GM20000 (cell line): ENCODE measurements at regions not wholly inside any gene's neighbourhood (a gene's known extent, or its start where the extent isn't known, plus 50 kb on each side); places are given as distances from the start of the nearest gene placed in this dataset.
"Not testable (repeated sequence)": the region's sequence is repeated elsewhere in the genome, so short reads cannot be mapped to it uniquely, and the experiment has no call there.

Source experiments
- DNase-seq: peaks from one replicate; pipeline ENCODE4 v3.0.0; 2012; ENCODE audit warnings: low spot score
- TF ChIP-seq, protein P1 (sequence below): IDR thresholded peaks from 2 replicates; pipeline ENCODE4 v1.5.1; 2012; ENCODE audit warnings: mild to moderate bottlenecking, control low read depth; ENCODE audit errors: extremely low read depth, missing control alignments

DNA sequence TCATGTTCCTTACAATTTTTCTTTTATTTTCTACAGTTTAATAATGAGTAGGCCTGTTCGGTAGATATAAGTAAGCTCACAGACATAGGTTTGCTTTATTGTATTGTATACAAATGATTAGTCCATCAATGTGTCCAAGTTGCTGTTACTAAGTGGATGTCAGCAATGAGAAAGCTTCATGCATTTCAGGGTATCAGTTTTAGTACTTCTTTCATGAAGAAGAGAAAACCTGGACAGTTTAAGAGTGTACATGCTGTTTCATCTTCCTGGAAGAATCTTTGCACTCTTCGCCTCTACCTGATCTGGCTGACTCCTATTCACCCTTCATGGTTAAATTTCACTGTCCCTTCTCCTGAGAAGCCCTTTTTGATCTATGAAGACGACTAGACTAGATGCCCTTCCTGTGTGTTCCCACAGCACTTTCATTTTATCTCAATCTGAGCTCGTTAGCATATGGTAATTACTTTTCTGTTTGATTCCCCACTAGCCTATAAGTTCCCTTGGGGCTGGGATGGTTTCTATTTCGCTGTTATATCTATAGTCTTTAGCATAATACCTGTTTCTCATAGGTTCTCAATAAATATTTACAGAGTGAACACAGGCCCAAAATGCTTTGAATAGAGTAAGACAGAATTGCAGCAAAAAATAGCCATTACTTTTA lies 70.7 kb downstream of the CETN3 start:
- DNase-seq: peak; percentile 38
- TF ChIP-seq, protein P1, sequence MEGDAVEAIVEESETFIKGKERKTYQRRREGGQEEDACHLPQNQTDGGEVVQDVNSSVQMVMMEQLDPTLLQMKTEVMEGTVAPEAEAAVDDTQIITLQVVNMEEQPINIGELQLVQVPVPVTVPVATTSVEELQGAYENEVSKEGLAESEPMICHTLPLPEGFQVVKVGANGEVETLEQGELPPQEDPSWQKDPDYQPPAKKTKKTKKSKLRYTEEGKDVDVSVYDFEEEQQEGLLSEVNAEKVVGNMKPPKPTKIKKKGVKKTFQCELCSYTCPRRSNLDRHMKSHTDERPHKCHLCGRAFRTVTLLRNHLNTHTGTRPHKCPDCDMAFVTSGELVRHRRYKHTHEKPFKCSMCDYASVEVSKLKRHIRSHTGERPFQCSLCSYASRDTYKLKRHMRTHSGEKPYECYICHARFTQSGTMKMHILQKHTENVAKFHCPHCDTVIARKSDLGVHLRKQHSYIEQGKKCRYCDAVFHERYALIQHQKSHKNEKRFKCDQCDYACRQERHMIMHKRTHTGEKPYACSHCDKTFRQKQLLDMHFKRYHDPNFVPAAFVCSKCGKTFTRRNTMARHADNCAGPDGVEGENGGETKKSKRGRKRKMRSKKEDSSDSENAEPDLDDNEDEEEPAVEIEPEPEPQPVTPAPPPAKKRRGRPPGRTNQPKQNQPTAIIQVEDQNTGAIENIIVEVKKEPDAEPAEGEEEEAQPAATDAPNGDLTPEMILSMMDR: no peak

DNA sequence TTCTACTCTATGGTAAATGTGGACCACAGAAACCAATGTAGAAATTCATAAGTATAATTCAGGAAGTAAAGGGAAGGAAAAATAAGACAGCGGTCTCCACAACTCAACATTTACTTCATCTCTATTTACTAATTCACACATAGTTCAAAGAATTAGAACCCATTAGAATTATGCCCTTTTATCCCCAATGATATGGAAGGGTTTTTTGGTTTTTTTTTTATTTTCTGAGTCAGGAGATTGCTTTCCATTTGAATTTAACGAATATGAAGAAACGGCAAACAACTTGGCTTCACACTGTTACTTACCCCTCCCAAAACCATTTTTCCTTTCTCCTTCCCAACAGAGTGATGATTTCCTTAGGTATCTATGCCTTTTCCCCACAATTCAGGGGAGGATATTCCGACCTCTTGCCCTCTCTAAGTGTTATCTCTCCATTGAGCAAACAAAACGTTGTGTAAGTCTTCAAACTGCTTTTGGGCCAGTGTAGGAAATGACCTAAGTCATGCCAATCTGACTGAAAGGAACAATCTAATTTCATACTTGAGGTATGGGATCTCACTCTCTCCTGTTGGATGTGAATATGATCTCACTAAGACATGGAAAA lies 72.0 kb downstream of the CETN3 start:
- TF ChIP-seq, protein P1: no peak
- no peak for DNase-seq

DNA sequence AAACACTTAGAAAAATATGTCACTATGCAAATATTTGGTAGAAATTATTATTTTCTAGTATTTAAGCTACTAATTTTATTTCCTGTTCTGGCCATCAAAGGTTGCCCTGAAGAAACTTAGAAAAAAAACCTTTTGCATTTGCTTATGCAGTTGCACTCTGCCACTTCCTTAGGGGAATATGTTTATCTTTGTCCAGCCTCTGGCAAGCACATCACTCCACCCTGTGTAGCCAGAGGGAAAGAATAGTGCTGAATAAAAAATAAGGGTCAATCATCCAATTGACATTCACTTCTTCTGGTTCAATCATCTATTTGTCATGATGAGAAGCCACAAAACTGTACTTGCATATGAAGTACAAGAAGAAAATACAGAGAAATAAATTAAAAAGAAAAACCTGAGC lies 72.8 kb downstream of the CETN3 start:
- TF ChIP-seq, protein P1: no peak
- DNase-seq: no peak

DNA sequence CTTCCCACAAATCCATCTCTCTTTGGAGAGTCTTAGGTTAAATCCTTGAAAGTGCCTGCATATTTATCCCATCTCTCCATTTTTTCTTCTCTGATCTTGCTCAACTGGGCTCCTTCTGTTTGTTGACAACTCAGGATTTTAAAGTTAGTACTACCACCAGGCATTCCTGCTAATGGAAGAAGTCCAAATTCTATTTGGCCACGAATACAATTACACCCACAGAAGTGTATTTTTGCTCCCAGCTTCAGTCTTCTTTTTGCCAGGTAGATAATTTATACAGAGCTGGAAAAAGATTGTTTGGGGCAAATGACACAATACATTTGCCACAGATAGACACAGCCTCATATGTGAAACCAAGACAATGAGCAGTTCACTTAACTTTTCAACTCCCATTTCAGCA lies 74.8 kb downstream of the CETN3 start:
- DNase-seq: no peak

DNA sequence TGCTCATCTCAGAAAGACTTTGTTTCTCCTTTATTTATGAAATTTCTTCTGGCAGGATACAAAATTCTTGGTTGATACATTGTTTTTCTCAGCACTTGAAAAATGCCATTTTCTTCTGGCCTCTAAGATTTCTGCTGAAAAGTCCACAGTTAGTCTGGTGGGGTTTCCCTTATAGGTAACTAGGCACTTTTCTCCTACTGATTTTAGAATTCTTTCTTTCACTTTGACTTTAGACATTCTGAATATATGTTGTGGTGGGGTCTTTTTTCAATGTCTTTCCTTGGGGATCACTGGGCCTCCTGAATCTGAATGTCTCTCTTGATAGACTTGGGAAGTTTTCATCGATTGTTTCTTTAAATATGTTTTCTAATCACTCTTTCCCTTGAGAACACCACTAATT lies 79.6 kb downstream of the CETN3 start:
- no peak for DNase-seq
- TF ChIP-seq, protein P1: no peak

More for the DNA sequence above, 74.8 kb downstream of the CETN3 start:
- TF ChIP-seq, protein P1: no peak

DNA sequence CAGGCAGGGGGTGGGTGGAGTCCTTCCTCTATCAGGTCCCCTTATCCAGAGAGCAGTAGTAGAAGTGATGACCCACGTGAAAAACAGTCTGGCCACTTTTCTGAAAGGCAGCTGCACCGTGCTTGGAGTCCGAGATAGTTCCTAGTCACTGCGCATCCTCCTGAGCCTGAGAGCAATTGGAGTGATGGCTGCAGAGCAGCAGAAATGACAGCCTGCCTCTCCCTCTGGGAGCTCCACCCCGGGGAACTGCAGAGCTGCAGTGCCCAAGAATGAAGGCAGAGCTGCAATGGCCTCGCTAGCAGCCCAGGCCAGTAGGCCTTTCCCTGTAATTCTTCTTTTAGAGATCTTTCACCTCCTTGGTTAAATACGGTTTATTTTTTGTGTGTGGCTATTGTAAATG lies 82.6 kb downstream of the CETN3 start:
- no peak for DNase-seq
- TF ChIP-seq, protein P1: no peak

DNA sequence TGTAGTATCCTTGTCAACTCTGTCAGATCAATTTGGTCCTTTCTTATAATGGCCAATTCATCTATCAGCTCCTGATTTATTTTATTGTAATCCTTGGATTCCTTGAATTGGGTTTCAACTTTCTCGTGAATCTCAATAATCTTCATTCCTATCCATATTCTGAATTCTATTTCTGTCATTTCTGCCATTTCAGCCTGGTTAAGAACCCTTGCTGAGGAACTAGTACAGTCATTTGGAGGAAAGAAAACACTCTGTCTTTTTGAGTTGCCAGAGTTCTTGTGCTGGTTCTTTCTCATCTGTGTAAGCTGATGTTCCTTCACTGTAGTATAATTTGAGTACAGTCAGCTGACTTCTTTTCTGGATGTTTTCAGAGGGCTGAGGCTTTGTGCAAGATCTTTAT lies 84.5 kb downstream of the CETN3 start:
- DNase-seq: no peak
- TF ChIP-seq, protein P1: no peak

DNA sequence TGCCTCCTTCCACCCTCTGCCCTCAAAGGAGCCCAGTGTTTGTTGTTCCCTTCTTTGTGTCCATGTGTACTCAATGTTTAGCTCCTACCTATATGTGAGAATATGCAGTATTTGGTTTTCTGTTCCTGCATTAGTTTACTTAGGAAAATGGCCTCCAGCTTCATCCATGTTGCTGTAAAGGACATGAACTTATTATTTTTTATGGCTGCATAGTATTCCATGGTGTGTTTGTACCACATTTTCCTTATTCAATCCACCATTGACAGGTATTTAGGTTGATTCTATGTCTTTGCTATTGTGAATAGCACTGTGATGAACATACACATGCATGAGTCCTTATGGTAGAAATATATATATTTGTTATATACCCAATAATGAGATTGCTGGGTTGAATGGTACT lies 89.2 kb downstream of the CETN3 start:
- not testable (repeated sequence) for DNase-seq
